ENCODE measurements at regions not wholly inside any gene's neighbourhood (a gene's known extent, or its start where the extent isn't known, plus 50 kb on each side); places are given as distances from the start of the nearest gene placed in this dataset.

DNA sequence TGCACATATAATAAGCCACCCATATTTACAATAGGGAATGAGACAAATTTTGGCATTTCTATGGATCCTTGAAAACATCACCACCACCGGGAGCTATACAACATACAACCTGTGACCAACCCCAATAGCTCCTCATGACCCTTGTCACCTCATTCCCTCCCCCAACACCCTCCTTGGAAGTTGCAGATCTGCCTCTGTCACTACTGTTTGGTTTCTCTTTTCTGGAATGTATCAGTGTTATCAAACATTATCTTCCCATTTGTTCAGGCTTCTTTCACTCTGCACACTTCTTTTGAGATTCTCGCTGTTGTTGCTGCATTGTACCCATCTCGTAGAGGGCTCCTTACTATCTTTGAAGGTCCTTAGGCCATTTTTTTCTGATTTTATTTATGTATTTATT lies 75.6 kb downstream of the ZNF280B start:
- TF ChIP-seq, protein P1, sequence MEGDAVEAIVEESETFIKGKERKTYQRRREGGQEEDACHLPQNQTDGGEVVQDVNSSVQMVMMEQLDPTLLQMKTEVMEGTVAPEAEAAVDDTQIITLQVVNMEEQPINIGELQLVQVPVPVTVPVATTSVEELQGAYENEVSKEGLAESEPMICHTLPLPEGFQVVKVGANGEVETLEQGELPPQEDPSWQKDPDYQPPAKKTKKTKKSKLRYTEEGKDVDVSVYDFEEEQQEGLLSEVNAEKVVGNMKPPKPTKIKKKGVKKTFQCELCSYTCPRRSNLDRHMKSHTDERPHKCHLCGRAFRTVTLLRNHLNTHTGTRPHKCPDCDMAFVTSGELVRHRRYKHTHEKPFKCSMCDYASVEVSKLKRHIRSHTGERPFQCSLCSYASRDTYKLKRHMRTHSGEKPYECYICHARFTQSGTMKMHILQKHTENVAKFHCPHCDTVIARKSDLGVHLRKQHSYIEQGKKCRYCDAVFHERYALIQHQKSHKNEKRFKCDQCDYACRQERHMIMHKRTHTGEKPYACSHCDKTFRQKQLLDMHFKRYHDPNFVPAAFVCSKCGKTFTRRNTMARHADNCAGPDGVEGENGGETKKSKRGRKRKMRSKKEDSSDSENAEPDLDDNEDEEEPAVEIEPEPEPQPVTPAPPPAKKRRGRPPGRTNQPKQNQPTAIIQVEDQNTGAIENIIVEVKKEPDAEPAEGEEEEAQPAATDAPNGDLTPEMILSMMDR (conservative IDR thresholded peaks at IDR 0.05; ENCODE audit: low read length): no peak
- no peak for TF ChIP-seq EZH2phosphoT487 (IDR thresholded peaks at IDR 0.05; ENCODE audit: borderline replicate concordance, low read depth, low read length)
